PFSK-1 (cell line): ENCODE measurements at regions not wholly inside any gene's neighbourhood (a gene's known extent, or its start where the extent isn't known, plus 50 kb on each side); places are given as distances from the start of the nearest gene placed in this dataset.

ENCODE experiments used
- FOXP2 ChIP-seq: optimal IDR thresholded peaks from 2 replicates; pipeline ENCODE3; 2011; ENCODE audit warnings: borderline replicate concordance, control low read depth, inconsistent platforms; ENCODE audit not compliant: insufficient read depth; ENCODE audit errors: extremely low read length, extremely low read depth
- POLR2AphosphoS5 ChIP-seq: IDR thresholded peaks from 2 replicates; pipeline ENCODE4 v1.6.1; 2012; ENCODE audit warnings: low read depth, mild to moderate bottlenecking, control low read depth, low read length, moderate library complexity
- REST ChIP-seq, 2 experiments: IDR thresholded peaks; 2 replicates each; pipeline versions ENCODE4 v1.6.1 to v1.8.0; 2011 to 2012; ENCODE audit warnings: low read depth in 2 of 2, low read length in 2 of 2, control low read depth in 1 of 2, inconsistent platforms in 1 of 2, mild to moderate bottlenecking in 1 of 2, moderate library complexity in 1 of 2; ENCODE audit not compliant: insufficient read depth in 1 of 2
- SIN3A ChIP-seq: IDR thresholded peaks from 2 replicates; pipeline ENCODE4 v1.6.1; 2012; ENCODE audit warnings: mild to moderate bottlenecking, low read length, moderate library complexity, borderline replicate concordance; ENCODE audit not compliant: insufficient read depth
- TAF1 ChIP-seq: IDR thresholded peaks from 2 replicates; pipeline ENCODE4 v1.6.1; 2012; ENCODE audit warnings: low read length, control low read depth, borderline replicate concordance; ENCODE audit not compliant: insufficient read depth

- TF ChIP-seq TAF1 (no peak), POLR2AphosphoS5 (no peak)
Observed at GRCh38 chr13:91167706-91168385, 179.6 kb upstream of the MIR17HG start.

GRCh38 chr13:91168386-91168711 lies 179.1 kb upstream of the MIR17HG start:
- no peak for TF ChIP-seq POLR2AphosphoS5
- TF ChIP-seq TAF1, result no peak
- no peak for TF ChIP-seq REST (IDR thresholded peaks at IDR 0.05; ENCODE audit: insufficient read depth in 1 of 2, low read depth in 2 of 2, low read length in 2 of 2)
- TF ChIP-seq SIN3A, result no peak
- no peak for TF ChIP-seq FOXP2

GRCh38 chr13:91169321-91170050 lies 178.0 kb upstream of the MIR17HG start:
- no peak for TF ChIP-seq POLR2AphosphoS5
- no peak for TF ChIP-seq SIN3A

- no peak for TF ChIP-seq TAF1
- TF ChIP-seq SIN3A, result no peak
- no peak for TF ChIP-seq POLR2AphosphoS5
- TF ChIP-seq FOXP2, result no peak
- TF ChIP-seq REST (IDR thresholded peaks at IDR 0.05; ENCODE audit: insufficient read depth in 1 of 2, low read depth in 2 of 2, low read length in 2 of 2), result no peak
Observed at GRCh38 chr13:91172160-91172559, 175.3 kb upstream of the MIR17HG start.

GRCh38 chr13:91174886-91175501 lies 172.5 kb upstream of the MIR17HG start:
- no peak for TF ChIP-seq FOXP2
- no peak for TF ChIP-seq REST (IDR thresholded peaks at IDR 0.05; ENCODE audit: insufficient read depth in 1 of 2, low read depth in 2 of 2, low read length in 2 of 2)
- no peak for TF ChIP-seq TAF1
- TF ChIP-seq SIN3A, result no peak

GRCh38 chr13:91178099-91178498 lies 169.4 kb upstream of the MIR17HG start:
- TF ChIP-seq FOXP2 (no peak), POLR2AphosphoS5 (no peak), TAF1 (no peak), REST (IDR thresholded peaks at IDR 0.05; ENCODE audit: insufficient read depth in 1 of 2, low read depth in 2 of 2, low read length in 2 of 2) (no peak), SIN3A (no peak)
